SU-DHL-6 (cell line): ENCODE measurements at regions not wholly inside any gene's neighbourhood (a gene's known extent, or its start where the extent isn't known, plus 50 kb on each side); places are given as distances from the start of the nearest gene placed in this dataset.

Source experiments
- CTCF ChIP-seq: fragments of 200-600 bp; sonication (generic); IDR thresholded peaks from one replicate; pipeline ENCODE4 v1.5.1; 2017; ENCODE audit warnings: antibody characterized with exemption, mild to moderate bottlenecking, low read length, moderate library complexity; ENCODE audit not compliant: insufficient read depth, poor library complexity, severe bottlenecking
- EZH2phosphoT487 ChIP-seq: fragments of 200-600 bp; sonication (generic), shearing (Covaris generic); conservative IDR thresholded peaks from 2 replicates; pipeline ENCODE4 v1.6.1; 2018; ENCODE audit warnings: mild to moderate bottlenecking, antibody characterized with exemption, low read length, moderate library complexity, mixed read lengths

GRCh38 chr3:104461431-104461830, 905.3 kb upstream of the ALCAM start:
- TF ChIP-seq CTCF: no peak
- TF ChIP-seq EZH2phosphoT487: no peak
